GM10248 (cell line): ENCODE measurements at regions not wholly inside any gene's neighbourhood (a gene's known extent, or its start where the extent isn't known, plus 50 kb on each side); places are given as distances from the start of the nearest gene placed in this dataset.

Experiments
- CTCF ChIA-PET: fragments of 300-600 bp; sonication (Branson Sonifier 250); formaldehyde crosslinking; extraction: SDS; loops from one replicate; lab custom pipeline; 2021; ENCODE audit warnings: antibody characterized with exemption; lab: Yijun Ruan, JAX
- POLR2A ChIA-PET: fragments of 350-650 bp; sonication (Branson Sonifier 250); formaldehyde crosslinking; extraction: SDS; loops from one replicate; lab custom pipeline; 2020; ENCODE audit warnings: antibody characterized with exemption; lab: Yijun Ruan, JAX
- DNase-seq: peaks from one replicate; pipeline ENCODE4 v3.0.0; 2012; ENCODE audit errors: extremely low spot score
- CTCF ChIP-seq: IDR thresholded peaks from 2 replicates; pipeline ENCODE4 v1.5.1; 2012; ENCODE audit warnings: mild to moderate bottlenecking, low read depth; ENCODE audit errors: extremely low read depth, missing control alignments, control extremely low read depth

DNA sequence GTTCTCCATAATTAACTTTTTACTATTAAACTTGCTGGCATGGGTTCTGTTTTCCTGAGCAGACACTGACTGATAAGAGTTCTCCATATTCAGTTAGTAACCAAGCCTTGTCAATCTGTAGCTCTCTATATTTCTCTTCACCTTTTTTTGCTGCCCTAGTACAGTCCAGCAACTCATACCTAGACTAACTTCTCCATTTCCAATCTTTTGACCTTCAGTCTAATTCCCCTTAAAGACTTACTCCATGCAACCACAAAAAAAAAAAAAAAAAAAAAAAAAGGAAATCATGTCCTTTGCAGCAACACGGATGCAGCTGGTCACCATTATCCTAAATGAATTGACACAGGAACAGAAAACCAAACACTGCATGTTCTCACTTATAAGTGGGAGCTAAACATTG lies 125.7 kb upstream of the KRAS start:
- ChIA-PET POLR2A (no interaction called here), CTCF (interaction anchor here (1.3 kb wide), 1 partner anchor 11 kb away, joined by 4 read pairs; no protein-coding TSS in a partner anchor)
- no peak for TF ChIP-seq CTCF
- no peak for DNase-seq

DNA sequence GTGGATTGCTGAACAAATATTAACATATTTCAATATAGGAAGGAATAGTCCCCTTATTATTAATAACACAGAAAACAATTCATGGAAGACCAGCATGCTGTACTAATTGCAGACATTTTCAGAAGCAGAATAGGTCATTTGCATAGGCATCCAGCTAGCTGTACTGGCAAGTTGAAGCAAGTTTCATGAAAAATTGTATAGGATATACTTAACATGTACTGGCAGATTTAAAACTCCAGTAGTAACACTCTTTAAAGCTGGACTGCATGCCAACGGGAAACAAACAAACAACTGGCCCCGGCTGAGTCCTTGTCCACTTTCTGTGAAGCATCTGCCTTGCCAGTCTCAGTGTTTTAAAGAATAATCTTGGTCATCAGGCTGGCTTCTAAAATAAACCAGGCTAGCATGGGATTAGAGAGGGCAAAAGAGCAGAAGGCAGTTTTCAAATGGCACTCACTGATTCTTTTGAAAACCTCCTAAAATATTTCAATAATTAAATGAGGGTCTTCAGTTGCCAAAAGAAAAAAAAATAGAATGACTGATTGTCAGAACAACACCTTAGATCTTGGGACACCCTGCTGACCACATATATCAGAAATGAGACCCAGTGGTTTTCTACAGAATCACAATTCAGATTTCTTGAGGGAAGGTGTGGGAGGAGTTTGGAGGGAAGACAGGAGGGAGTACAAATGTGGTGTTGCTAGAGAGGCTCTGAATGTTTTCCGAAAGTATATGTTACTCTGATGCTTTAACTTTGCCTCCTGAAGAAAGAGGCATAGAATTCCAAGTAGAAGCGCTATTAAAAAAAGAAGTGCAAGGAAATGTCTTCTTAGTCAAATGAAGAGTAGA lies 122.5 kb upstream of the KRAS start:
- no peak for TF ChIP-seq CTCF
- ChIA-PET POLR2A (no interaction called here), CTCF (interaction anchor here (2.1 to 2.3 kb wide), 2 partner anchors 10 to 15 kb away, joined by 7 read pairs; no protein-coding TSS in a partner anchor)
- DNase-seq = no peak

- ChIA-PET CTCF (interaction anchor here (2.1 kb wide), 1 partner anchor 11 kb away, joined by 7 read pairs; no protein-coding TSS in a partner anchor), POLR2A (no interaction called here)
- no peak for DNase-seq
- TF ChIP-seq CTCF = no peak
Measured at GRCh38 chr12:25372002-25372401, 121.3 kb upstream of the KRAS start.

DNA sequence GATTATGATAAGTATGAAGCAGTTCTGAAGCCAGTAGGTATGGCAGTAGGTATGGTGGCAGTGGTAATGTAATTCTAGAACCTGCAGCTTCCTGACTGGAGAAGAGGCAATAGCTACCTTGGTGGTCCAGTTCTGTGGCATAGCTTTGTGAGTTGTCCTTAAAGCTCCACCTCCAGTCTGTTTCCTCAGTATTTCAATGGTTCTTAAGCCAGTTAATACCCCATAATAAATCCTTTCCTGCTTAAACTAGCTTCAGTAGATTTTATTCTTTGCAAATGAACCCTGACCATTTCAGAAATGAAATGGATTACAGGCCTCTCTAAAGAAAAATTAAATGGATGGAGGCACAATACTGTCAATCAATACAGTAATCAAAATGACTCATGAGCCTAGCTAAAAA lies 117.8 kb upstream of the KRAS start:
- TF ChIP-seq CTCF = no peak
- DNase-seq = no peak
- CTCF ChIA-PET = interaction anchor here (1.0 to 3.6 kb wide), 2 partner anchors 15 to 165 kb away, joined by 3 to 12 read pairs; no protein-coding TSS in a partner anchor
- POLR2A ChIA-PET = interaction anchor here (1.4 kb wide), 1 partner anchor 15 kb away, joined by 3 read pairs; no protein-coding TSS in a partner anchor

DNA sequence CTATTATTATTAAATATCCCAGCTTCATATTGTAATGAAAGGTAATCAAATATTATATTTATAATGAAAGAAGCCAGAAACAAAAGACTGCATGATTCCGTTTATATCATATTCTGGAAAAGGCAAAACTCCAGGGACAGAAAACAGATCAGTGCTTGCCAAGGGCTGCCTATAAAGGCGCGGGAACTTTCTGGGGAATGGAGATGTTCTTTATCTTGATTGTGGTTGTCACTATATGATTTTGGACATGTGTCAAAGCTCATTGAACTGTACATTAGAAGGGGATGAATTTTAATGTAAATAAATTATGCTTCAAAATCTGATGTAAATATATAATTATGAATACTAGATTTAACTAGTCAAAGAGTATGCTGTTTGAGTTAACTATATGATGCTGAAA lies 115.4 kb upstream of the KRAS start:
- no peak for DNase-seq
- no peak for TF ChIP-seq CTCF
- ChIA-PET CTCF (interaction anchor here (0.8 to 3.6 kb wide), 3 partner anchors 17 to 128 kb away, joined by 4 to 12 read pairs (median 5); no protein-coding TSS in a partner anchor), POLR2A (no interaction called here)

- CTCF ChIA-PET = interaction anchor here (0.8 to 1.6 kb wide), 2 partner anchors 14 to 18 kb away, joined by 4 to 5 read pairs; no protein-coding TSS in a partner anchor
- no peak for DNase-seq
- POLR2A ChIA-PET = no interaction called here
- TF ChIP-seq CTCF = no peak
Measured at GRCh38 chr12:25365340-25365730, 114.6 kb upstream of the KRAS start.
